ENCODE measurements at regions not wholly inside any gene's neighbourhood (a gene's known extent, or its start where the extent isn't known, plus 50 kb on each side); places are given as distances from the start of the nearest gene placed in this dataset.
A peak's percentile ranks its signal among the peaks of the same experiment; 100 is the strongest.
"Not testable (repeated sequence)": the region's sequence is repeated elsewhere in the genome, so short reads cannot be mapped to it uniquely, and the experiment has no call there.

DNA sequence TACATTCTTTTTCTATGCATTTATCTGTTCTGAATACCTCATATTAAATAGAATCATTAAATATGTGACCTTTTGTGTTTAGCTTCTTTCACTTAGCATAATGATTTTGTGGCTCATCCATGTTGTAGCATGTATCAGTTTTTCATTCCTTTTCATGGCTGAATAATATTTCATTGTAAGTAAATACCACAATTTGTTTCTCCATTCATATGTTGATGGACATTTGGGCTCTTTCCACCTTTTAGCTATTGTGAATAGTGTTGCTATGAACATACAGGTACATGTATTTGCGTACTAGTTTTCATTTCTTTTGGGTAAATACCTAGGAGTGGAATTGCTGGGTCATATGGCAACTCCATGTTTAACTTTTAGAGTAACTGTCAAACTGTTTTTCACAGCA, 85.1 kb downstream of the GNL3L start:
- DNase-seq (ENCODE audit: low read depth in 1 of 2, low spot score in 1 of 2), result no peak

DNA sequence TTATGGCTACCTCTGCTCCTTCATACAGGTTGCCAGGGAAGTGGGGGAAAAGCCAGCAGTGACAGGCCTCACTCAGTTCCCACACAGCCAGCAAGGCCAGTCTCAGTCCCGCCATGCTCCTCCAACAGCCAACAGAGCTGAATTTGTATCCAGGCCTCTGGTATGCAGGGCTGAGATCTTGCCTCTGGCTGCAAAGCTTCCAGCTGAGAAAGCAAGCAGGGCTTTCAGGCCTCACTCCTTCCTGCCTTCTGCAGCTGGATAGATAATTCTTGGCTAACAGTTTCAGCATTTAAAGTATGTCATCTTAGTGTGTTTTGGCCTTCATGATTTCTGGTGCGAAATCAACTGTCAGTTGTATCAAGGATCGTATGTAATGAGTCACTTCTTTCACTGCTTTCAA, 103.6 kb downstream of the GNL3L start:
- no peak for DNase-seq (ENCODE audit: low read depth in 1 of 2, low spot score in 1 of 2)

DNA sequence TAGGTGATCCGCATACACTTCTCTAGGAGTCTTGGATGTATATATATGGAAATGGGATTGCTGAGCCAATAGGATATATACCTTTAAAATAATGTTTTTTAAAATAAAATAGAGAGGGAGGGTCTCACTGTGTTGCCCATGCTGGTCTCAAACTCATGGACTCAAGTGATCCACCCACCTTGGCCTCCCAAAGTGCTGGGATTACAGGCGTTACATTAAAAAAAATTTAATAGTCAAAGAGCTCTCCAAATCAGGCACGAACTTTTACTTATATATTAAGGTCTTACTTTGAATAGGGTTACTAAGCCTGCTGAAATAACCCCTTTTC, 109.0 kb downstream of the GNL3L start:
- no peak for DNase-seq (ENCODE audit: low read depth in 1 of 2, low spot score in 1 of 2)

DNA sequence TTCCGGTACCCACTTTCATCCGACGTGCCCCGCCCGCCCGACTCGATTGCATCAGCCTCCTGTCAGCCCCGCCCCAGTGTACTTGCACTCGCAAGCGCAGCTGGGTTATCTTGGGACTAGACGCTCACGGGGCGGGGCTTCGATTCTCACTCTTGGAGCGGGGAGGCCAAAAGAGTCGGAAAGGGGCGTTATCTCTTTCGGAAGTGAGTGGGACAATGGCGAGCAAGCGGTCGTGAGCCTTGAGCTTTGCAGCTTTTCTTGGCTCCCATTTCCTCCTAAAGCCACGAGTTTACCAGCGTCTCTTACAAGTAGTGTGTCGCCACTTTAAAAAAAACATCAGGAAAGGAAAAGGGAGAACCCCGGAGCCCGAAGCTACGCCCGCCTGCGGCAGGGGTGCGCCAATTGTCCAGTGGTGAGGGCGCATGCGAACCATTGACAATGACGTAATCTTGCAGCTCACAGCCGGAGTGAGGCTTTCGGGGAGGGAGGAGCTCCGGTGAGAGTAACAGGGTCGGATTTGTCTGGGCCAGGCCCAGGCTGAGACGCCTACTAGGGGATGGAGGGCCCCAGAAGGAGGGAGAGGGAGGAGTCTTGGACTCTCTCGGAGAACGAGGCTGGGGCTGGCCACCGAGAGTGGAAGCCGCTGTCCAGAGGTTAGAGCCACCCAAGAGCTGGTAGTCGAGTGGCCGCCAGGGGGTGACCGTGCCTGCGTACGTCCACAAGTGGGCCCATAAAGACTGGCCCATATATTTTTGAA, 109.5 kb downstream of the GNL3L start:
- DNase-seq (ENCODE audit: low read depth in 1 of 2, low spot score in 1 of 2), result peak; percentile 82 to 83

DNA sequence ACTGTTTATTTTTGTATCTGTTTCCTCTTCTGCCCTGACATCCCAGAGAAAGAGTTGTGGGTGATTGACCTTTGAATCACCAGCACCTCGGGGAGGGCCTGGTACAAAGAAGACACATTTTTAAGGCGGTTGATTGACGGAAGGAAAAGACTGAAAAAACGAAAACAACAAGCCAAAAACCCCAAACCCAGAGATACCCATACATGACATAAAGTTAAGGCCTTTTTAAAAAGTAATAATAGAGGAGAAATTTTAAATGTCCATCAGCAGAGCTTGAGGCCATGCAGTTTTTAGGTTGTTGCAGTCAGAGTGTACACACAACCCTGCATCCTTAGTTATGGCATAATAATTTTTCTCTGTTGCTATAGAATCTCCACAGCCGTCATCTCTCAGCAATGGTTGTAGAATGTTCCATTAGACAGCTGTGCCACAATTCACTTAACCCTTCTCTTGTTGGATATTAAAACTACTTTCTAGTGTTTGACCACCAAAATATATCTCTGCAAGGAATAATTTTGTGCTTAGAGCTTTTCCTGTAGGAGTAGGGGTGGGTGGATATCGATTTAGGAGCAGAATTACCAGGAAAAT, 110.2 kb downstream of the GNL3L start:
- no peak for DNase-seq (ENCODE audit: low read depth in 1 of 2, low spot score in 1 of 2)

DNA sequence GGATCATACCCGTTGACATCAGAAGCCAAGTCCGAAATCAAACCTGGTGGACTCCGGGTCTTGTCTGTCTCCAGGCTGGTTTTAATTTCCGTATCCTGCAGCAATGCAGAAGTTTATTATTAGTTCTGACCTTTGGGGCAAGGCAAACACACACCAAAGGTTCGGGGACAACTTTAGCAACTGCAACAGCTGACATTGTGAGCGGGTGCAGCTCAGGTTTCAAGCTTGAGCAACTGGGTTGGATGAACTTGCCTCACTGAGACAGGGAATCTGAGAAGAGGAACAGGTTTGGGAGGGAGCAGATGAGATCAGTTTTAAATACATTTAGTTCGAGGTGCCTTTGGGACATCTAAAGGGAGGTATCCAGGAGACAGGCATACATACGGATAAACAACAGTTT, 110.7 kb downstream of the GNL3L start:
- DNase-seq (ENCODE audit: low read depth in 1 of 2, low spot score in 1 of 2), result no peak

DNA sequence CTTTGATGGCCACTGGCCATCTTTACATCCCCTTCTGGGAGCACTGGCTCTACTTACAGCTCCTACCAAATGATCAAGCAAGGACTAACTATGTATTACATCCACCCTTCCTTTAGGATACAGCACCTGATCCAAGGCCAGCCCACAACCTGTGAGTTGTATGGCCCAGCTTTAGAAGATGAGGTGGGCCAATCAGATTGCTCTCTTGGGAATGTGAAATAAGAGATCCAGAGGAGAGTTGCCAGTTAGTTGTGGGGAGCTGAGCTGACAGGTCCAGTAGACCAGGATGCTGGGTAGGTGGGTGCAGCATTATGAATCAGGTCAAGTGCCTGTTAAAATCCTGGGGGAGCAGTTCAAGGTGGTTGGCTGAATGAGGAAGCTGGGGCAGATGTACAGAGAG, 111.5 kb downstream of the GNL3L start:
- DNase-seq (ENCODE audit: low read depth in 1 of 2, low spot score in 1 of 2), result no peak

DNA sequence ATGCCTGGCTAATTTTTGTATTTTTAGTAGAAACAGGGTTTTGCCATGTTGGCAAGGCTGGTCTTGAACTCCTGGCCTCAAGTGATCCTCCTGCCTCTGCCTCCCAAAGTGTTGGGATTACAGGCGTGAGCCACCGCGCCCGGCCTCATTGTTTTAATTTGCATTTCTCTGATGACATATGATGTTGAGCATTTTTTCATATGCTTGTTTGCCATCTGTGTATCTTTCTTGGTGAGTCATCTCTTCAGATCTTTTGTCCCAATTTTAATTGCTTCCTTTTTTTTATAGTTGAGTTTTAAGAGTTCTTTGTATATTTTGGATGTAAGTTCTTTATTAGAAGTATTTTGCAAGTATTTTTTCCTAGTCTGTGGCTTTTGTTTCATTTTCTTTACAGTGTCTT, 117.6 kb downstream of the GNL3L start:
- not testable (repeated sequence) for DNase-seq (ENCODE audit: low read depth in 1 of 2, low spot score in 1 of 2)

DNA sequence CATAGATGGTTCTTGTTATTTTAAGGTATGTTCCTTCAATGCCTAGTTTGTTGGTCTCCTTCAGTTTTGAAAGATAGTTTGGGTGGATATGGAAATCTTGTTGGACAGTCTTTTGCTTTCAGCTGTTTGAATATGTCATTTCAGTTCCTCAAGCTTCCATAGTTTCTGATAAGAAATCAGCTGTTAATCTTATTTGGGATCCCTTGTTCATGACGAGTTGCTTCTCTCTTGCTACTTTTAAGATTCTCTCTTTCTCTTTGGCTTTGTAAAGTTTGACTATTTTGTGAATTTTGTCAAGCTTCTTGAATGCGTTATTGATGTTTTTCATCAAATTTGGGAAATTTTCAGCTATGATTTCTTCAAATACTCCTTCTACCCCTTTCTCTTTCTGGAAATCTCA, 129.5 kb downstream of the GNL3L start:
- no peak for DNase-seq (ENCODE audit: low read depth in 1 of 2, low spot score in 1 of 2)

DNA sequence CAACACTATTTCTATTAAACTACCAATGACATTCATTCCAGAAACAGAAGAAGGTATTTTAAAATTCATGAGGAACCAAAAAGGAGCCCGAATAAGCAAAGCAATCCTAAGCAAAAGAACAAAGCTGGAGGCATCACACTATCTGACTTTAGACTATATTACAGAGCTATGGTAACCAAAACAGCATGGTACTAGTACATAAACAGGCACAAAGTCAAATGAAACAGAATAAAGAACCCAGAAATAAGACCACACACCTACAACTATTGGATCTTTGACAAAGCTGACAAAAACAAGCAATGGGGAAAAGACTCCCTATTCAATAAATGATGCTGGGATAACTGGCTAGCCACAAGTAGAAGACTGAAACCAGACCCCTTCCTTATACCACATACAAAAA, 122.3 kb downstream of the ITIH6 start:
- no peak for DNase-seq (ENCODE audit: low read depth in 1 of 2, low spot score in 1 of 2)

DNA sequence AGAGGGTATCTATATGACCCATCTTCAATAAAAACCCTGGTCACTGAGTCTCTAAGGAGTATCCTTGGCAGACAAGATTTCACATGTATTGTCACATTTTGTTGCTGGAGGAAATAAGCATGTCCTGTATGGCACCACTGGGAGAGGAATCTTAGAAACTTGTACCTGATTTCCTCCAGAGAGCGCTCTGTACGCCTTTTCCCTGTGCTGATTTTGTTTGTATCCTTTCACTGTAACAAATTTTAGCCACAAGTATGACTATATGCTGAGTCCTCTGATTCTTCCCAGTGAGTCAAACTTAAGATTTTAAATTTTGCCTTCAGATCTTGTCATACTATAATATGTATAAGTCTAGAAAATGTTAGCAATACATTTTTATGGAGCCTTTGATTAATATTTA, 102.8 kb downstream of the ITIH6 start:
- DNase-seq (ENCODE audit: low read depth in 1 of 2, low spot score in 1 of 2), result no peak

DNA sequence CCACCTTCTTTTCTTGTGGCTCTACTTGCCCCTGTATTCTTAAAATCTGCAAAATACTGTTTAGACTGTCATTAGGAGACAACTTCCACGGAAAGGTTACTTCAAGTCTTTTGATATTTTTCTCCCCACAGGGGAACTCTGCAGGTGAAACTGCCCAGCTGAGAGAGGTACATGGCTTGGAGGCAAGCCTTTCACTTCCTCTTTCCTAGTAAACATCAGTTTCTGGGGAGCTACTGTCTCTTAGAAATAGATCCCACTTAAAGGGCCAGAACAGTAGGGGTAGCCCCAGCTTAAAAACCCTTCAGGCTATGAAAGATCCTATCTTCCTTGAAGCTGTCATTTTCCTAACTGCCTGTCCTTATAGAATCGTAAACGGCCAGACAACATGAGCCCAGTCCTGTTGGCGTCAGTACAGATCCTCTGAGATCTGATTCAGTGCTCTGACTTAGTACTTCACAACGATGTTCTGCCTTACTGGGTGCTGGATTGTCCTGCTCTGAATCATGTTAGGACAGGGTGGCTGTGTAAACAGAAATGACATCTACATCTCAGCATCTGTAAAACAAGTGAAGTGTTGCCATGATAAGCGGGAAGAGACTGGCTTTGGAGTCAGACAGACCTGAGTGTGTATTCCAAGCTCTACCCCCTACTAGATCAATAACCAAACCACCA, 102.1 kb downstream of the ITIH6 start:
- no peak for DNase-seq (ENCODE audit: low read depth in 1 of 2, low spot score in 1 of 2)

Data from activated T-helper 1 cell treated with anti-CD3 and anti-CD28 coated beads, Interleukin-2, amount 50 U/mL, for 16 hours (primary cell).